GM23338 (cell line): ENCODE measurements at regions not wholly inside any gene's neighbourhood (a gene's known extent, or its start where the extent isn't known, plus 50 kb on each side); places are given as distances from the start of the nearest gene placed in this dataset.

Source experiments
- ATAC-seq: fragments of 200-7000 bp; cut with Tn5 transposase; 3 replicates; pipeline ENCODE4 v1.9.1; 2020
- DNase-seq: peaks from one replicate; pipeline ENCODE4 v3.0.0-alpha.2; 2015; ENCODE audit warnings: low spot score
- H2AFZ ChIP-seq: fragments of 200-600 bp; sonication (generic); 2 replicates; pipeline ENCODE4 v1.8.0; 2016; ENCODE audit warnings: antibody characterized with exemption, mild to moderate bottlenecking, moderate library complexity
- H3F3A ChIP-seq: fragments of 200-600 bp; sonication (generic); replicated peaks from 2 replicates; pipeline ENCODE4 v1.8.0; 2017; ENCODE audit warnings: antibody characterized with exemption, mixed run types, low read depth
- H3K27ac ChIP-seq: fragments of 200-600 bp; sonication (generic); 2 replicates; pipeline ENCODE4 v1.6.1; 2016; ENCODE audit warnings: low read depth
- H3K27me3 ChIP-seq: fragments of 200-600 bp; sonication (generic); 2 replicates; pipeline ENCODE4 v1.8.0; 2016; ENCODE audit warnings: mild to moderate bottlenecking, mixed run types, moderate library complexity; ENCODE audit not compliant: insufficient read depth
- H3K36me3 ChIP-seq: fragments of 200-600 bp; sonication (generic); 2 replicates; pipeline ENCODE4 v1.8.0; 2016; ENCODE audit warnings: mild to moderate bottlenecking; ENCODE audit not compliant: insufficient read depth
- H3K4me1 ChIP-seq: fragments of 200-600 bp; sonication (generic); 2 replicates; pipeline ENCODE4 v1.8.0; 2016; ENCODE audit warnings: mild to moderate bottlenecking, moderate library complexity; ENCODE audit not compliant: insufficient read depth
- H3K4me2 ChIP-seq: fragments of 200-600 bp; sonication (generic); 2 replicates; pipeline ENCODE4 v1.7.1; 2017; ENCODE audit warnings: mixed run types
- H3K4me3 ChIP-seq: fragments of 200-600 bp; sonication (generic); 2 replicates; pipeline ENCODE4 v1.6.1; 2016; ENCODE audit warnings: mixed run types
- H3K79me2 ChIP-seq: fragments of 200-600 bp; sonication (generic); replicated peaks from 2 replicates; pipeline ENCODE4 v1.8.0; 2017; ENCODE audit warnings: mild to moderate bottlenecking; ENCODE audit not compliant: insufficient read depth
- H3K9me2 ChIP-seq: fragments of 200-600 bp; sonication (generic); 2 replicates; pipeline ENCODE4 v1.8.0; 2017; ENCODE audit not compliant: insufficient read depth
- H4K20me1 ChIP-seq: fragments of 200-600 bp; sonication (generic); replicated peaks from 2 replicates; pipeline ENCODE4 v1.8.0; 2017; ENCODE audit warnings: mild to moderate bottlenecking; ENCODE audit not compliant: insufficient read depth
- H3K27ac Mint-ChIP-seq: 2 replicates; pipeline ENCODE4 v1.8.0; 2020; ENCODE audit warnings: inconsistent platforms, mild to moderate bottlenecking, moderate library complexity, mixed read lengths
- H3K27me3 Mint-ChIP-seq: 3 replicates; pipeline ENCODE4 v1.8.0; 2022; ENCODE audit warnings: low read depth, mild to moderate bottlenecking, moderate library complexity, mixed read lengths, inconsistent platforms; ENCODE audit not compliant: insufficient read depth, poor library complexity
- H3K36me3 Mint-ChIP-seq: 3 replicates; pipeline ENCODE4 v1.8.0; 2021; ENCODE audit warnings: low read depth, mild to moderate bottlenecking, inconsistent platforms, moderate library complexity, mixed read lengths
- H3K4me1 Mint-ChIP-seq: 3 replicates; pipeline ENCODE4 v1.8.0; 2020; ENCODE audit warnings: mild to moderate bottlenecking, inconsistent platforms, mixed read lengths
- H3K4me3 Mint-ChIP-seq: 3 replicates; pipeline ENCODE4 v1.8.0; 2021; ENCODE audit warnings: moderate library complexity, mild to moderate bottlenecking, inconsistent platforms, mixed read lengths
- H3K9me3 Mint-ChIP-seq: 3 replicates; pipeline ENCODE4 v1.8.0; 2020; ENCODE audit warnings: moderate library complexity, mild to moderate bottlenecking, inconsistent platforms, mixed read lengths
- CREB1 ChIP-seq: fragments of 250-450 bp; sonication (Bioruptor Pico); IDR thresholded peaks from 2 replicates; pipeline ENCODE4 v1.5.0; 2020; ENCODE audit warnings: low read depth, mild to moderate bottlenecking, moderate library complexity
- EZH2 ChIP-seq: fragments of 200-600 bp; sonication (generic); IDR thresholded peaks from one replicate; pipeline ENCODE4 v1.8.0; 2017; ENCODE audit warnings: antibody characterized with exemption, mild to moderate bottlenecking, low read depth; ENCODE audit not compliant: unreplicated experiment
- EZH2phosphoT487 ChIP-seq: fragments of 200-600 bp; sonication (generic); IDR thresholded peaks from one replicate; pipeline ENCODE4 v1.8.1; 2018; ENCODE audit warnings: antibody characterized with exemption; ENCODE audit not compliant: unreplicated experiment
- JUNB ChIP-seq: IDR thresholded peaks from one replicate; pipeline ENCODE4 v1.6.1; 2016; ENCODE audit warnings: antibody characterized with exemption; ENCODE audit not compliant: unreplicated experiment
- NANOG ChIP-seq: IDR thresholded peaks from 2 replicates; pipeline ENCODE4 v1.6.1; 2016; ENCODE audit warnings: antibody characterized with exemption, borderline replicate concordance
- POLR2AphosphoS5 ChIP-seq: IDR thresholded peaks from 2 replicates; pipeline ENCODE4 v1.6.1; 2016; ENCODE audit warnings: antibody characterized with exemption, low read depth
- STAT1 ChIP-seq: IDR thresholded peaks from one replicate; pipeline ENCODE4 v1.6.1; 2016; ENCODE audit warnings: antibody characterized with exemption; ENCODE audit not compliant: unreplicated experiment
- ZNF114 ChIP-seq: fragments of 250-450 bp; sonication (Bioruptor Pico); IDR thresholded peaks from 2 replicates; pipeline ENCODE4 v1.5.0; 2020; ENCODE audit warnings: mild to moderate bottlenecking, moderate library complexity
- ZNF331 ChIP-seq: fragments of 250-450 bp; sonication (Bioruptor Pico); IDR thresholded peaks from 2 replicates; pipeline ENCODE4 v1.5.0; 2020; ENCODE audit warnings: low read depth, mild to moderate bottlenecking, moderate library complexity
- TF ChIP-seq, protein P1 (sequence below): IDR thresholded peaks from 2 replicates; pipeline ENCODE4 v1.6.1; 2016; ENCODE audit warnings: antibody characterized with exemption
- TF ChIP-seq, protein P2 (sequence below): fragments of 250-450 bp; sonication (Bioruptor Pico); IDR thresholded peaks from 2 replicates; pipeline ENCODE4 v1.5.0; 2020; ENCODE audit warnings: mild to moderate bottlenecking, moderate library complexity
- TF ChIP-seq, protein P3 (sequence below), 2 experiments: fragments of 200-600 bp in 1 of 2; sonication (generic) in 1 of 2; conservative IDR thresholded peaks; 2 replicates each; pipeline versions ENCODE4 v1.5.1 to v1.6.1; 2016 to 2017; ENCODE audit warnings: antibody characterized with exemption in 2 of 2, low read depth in 2 of 2, mild to moderate bottlenecking in 2 of 2, moderate library complexity in 1 of 2

DNA sequence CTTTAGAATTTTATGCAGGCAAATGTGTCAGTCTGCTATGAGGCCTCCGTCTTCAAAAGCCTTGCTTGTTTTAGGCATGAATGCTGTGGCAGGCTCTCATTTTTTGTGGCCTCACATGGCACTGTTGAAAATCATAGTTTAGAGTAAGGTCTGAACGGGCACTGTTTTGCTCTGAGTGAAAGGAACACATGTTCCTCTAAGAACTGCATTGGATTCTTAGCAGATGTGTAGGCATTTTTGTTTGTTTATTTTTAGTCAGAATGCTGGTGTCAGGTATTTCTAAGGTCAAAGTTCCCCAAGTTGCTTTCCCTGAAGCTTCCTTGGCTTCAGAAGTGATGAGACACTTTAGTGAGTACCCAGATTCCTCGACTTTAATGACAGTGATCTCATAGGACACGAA is 173.7 kb downstream of the HS3ST3B1 start:
- Histone ChIP-seq H3F3A (no peaks in the 10 kb centered on the region), H3K4me1 (no peaks in the 10 kb centered on the region), H3K4me2 (no peak overlapping the region), H4K20me1 (no peaks in the 10 kb centered on the region), H3K36me3 (no peaks in the 10 kb centered on the region), H3K79me2 (no peaks in the 10 kb centered on the region), H3K27me3 (no peaks in the 10 kb centered on the region), H3K4me3 (no peak overlapping the region), H3K27ac (no peak overlapping the region), H3K9me2 (peaks cover 10% of the 10 kb centered on the region), H2AFZ (no peak overlapping the region)
- Mint-ChIP-seq H3K4me1 (peaks cover 5% of the 10 kb centered on the region; the same call in 2 of the 3 replicates), H3K4me3 (no peak overlapping the region), H3K27me3 (peaks cover 8% of the 10 kb centered on the region), H3K36me3 (peaks cover 3% of the 10 kb centered on the region), H3K9me3 (peaks cover 8% of the 10 kb centered on the region; the same call in 1 of the 3 replicates), H3K27ac (no peak overlapping the region)
- no peak for TF ChIP-seq CREB1 (CRISPR knock-in tag)
- no peak for TF ChIP-seq EZH2phosphoT487
- TF ChIP-seq EZH2: no peak
- no peak for TF ChIP-seq ZNF114 (CRISPR knock-in tag)
- ATAC-seq: no peak
- no peak for DNase-seq

DNA sequence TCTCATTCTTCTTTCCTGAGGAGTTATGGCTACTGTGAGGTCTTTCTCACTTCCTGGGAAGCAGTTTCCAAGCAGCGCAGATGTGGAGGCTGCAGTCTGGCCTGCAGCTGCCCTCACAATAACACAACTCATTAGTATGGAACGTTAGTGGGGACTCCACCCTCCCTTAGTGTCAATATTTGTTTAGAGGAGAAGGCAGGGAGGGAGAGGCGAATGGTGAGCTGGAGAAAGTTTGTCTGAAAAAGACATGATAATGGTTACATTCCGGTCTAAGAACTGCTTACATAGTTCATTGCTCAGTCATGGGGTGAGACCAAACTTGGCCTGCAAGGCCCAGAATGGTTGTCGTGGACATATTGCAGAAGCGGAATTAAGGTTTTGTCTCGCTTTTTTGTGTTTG is 170.2 kb downstream of the HS3ST3B1 start:
- no peaks in the 10 kb centered on the region for H3K27me3 ChIP-seq
- no peak overlapping the region for H3K27ac ChIP-seq
- H4K20me1 ChIP-seq: no peaks in the 10 kb centered on the region
- peak overlapping the region; percentile 85 for H2AFZ ChIP-seq
- H3K4me3 ChIP-seq: no peak overlapping the region
- H3K4me3 Mint-ChIP-seq: no peak overlapping the region
- H3K27ac Mint-ChIP-seq: no peak overlapping the region
- no peaks in the 10 kb centered on the region for H3K36me3 ChIP-seq
- H3K4me2 ChIP-seq: no peak overlapping the region
- peaks cover 3% of the 10 kb centered on the region; the same call in 1 of the 3 replicates for H3K4me1 Mint-ChIP-seq
- H3K27me3 Mint-ChIP-seq: peaks cover 7% of the 10 kb centered on the region
- peaks cover 2% of the 10 kb centered on the region; the same call in 1 of the 2 replicates for H3K9me2 ChIP-seq
- no peak for DNase-seq
- H3K4me1 ChIP-seq: no peaks in the 10 kb centered on the region
- H3K9me3 Mint-ChIP-seq: no peaks in the 10 kb centered on the region
- H3F3A ChIP-seq: no peaks in the 10 kb centered on the region
- H3K79me2 ChIP-seq: no peaks in the 10 kb centered on the region
- H3K36me3 Mint-ChIP-seq: no peaks in the 10 kb centered on the region; the same call in 2 of the 3 replicates
- ATAC-seq: no peak
- TF ChIP-seq, protein P1, sequence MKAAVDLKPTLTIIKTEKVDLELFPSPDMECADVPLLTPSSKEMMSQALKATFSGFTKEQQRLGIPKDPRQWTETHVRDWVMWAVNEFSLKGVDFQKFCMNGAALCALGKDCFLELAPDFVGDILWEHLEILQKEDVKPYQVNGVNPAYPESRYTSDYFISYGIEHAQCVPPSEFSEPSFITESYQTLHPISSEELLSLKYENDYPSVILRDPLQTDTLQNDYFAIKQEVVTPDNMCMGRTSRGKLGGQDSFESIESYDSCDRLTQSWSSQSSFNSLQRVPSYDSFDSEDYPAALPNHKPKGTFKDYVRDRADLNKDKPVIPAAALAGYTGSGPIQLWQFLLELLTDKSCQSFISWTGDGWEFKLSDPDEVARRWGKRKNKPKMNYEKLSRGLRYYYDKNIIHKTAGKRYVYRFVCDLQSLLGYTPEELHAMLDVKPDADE: no peak
- TF ChIP-seq, protein P2, sequence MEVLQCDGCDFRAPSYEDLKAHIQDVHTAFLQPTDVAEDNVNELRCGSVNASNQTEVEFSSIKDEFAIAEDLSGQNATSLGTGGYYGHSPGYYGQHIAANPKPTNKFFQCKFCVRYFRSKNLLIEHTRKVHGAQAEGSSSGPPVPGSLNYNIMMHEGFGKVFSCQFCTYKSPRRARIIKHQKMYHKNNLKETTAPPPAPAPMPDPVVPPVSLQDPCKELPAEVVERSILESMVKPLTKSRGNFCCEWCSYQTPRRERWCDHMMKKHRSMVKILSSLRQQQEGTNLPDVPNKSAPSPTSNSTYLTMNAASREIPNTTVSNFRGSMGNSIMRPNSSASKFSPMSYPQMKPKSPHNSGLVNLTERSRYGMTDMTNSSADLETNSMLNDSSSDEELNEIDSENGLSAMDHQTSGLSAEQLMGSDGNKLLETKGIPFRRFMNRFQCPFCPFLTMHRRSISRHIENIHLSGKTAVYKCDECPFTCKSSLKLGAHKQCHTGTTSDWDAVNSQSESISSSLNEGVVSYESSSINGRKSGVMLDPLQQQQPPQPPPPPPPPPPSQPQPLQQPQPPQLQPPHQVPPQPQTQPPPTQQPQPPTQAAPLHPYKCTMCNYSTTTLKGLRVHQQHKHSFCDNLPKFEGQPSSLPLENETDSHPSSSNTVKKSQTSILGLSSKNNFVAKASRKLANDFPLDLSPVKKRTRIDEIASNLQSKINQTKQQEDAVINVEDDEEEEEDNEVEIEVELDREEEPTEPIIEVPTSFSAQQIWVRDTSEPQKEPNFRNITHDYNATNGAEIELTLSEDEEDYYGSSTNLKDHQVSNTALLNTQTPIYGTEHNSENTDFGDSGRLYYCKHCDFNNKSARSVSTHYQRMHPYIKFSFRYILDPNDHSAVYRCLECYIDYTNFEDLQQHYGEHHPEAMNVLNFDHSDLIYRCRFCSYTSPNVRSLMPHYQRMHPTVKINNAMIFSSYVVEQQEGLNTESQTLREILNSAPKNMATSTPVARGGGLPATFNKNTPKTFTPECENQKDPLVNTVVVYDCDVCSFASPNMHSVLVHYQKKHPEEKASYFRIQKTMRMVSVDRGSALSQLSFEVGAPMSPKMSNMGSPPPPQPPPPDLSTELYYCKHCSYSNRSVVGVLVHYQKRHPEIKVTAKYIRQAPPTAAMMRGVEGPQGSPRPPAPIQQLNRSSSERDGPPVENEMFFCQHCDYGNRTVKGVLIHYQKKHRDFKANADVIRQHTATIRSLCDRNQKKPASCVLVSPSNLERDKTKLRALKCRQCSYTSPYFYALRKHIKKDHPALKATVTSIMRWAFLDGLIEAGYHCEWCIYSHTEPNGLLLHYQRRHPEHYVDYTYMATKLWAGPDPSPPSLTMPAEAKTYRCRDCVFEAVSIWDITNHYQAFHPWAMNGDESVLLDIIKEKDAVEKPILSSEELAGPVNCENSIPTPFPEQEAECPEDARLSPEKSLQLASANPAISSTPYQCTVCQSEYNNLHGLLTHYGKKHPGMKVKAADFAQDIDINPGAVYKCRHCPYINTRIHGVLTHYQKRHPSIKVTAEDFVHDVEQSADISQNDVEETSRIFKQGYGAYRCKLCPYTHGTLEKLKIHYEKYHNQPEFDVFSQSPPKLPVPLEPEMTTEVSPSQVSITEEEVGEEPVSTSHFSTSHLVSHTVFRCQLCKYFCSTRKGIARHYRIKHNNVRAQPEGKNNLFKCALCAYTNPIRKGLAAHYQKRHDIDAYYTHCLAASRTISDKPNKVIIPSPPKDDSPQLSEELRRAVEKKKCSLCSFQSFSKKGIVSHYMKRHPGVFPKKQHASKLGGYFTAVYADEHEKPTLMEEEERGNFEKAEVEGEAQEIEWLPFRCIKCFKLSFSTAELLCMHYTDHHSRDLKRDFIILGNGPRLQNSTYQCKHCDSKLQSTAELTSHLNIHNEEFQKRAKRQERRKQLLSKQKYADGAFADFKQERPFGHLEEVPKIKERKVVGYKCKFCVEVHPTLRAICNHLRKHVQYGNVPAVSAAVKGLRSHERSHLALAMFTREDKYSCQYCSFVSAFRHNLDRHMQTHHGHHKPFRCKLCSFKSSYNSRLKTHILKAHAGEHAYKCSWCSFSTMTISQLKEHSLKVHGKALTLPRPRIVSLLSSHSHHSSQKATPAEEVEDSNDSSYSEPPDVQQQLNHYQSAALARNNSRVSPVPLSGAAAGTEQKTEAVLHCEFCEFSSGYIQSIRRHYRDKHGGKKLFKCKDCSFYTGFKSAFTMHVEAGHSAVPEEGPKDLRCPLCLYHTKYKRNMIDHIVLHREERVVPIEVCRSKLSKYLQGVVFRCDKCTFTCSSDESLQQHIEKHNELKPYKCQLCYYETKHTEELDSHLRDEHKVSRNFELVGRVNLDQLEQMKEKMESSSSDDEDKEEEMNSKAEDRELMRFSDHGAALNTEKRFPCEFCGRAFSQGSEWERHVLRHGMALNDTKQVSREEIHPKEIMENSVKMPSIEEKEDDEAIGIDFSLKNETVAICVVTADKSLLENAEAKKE (CRISPR knock-in tag): no peak
- TF ChIP-seq STAT1 (no peak), NANOG (no peak), JUNB (no peak), CREB1 (CRISPR knock-in tag) (no peak), ZNF114 (CRISPR knock-in tag) (no peak), EZH2phosphoT487 (no peak), EZH2 (no peak), POLR2AphosphoS5 (no peak), ZNF331 (CRISPR knock-in tag) (no peak)
- TF ChIP-seq, protein P3, sequence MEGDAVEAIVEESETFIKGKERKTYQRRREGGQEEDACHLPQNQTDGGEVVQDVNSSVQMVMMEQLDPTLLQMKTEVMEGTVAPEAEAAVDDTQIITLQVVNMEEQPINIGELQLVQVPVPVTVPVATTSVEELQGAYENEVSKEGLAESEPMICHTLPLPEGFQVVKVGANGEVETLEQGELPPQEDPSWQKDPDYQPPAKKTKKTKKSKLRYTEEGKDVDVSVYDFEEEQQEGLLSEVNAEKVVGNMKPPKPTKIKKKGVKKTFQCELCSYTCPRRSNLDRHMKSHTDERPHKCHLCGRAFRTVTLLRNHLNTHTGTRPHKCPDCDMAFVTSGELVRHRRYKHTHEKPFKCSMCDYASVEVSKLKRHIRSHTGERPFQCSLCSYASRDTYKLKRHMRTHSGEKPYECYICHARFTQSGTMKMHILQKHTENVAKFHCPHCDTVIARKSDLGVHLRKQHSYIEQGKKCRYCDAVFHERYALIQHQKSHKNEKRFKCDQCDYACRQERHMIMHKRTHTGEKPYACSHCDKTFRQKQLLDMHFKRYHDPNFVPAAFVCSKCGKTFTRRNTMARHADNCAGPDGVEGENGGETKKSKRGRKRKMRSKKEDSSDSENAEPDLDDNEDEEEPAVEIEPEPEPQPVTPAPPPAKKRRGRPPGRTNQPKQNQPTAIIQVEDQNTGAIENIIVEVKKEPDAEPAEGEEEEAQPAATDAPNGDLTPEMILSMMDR (conservative IDR thresholded peaks at IDR 0.05; ENCODE audit: low read depth in 2 of 2): no peak
